Activated CD8-positive, alpha-beta memory T cell treated with anti-CD3 and anti-CD28 coated beads for 4 hours (primary cell): ENCODE measurements at regions not wholly inside any gene's neighbourhood (a gene's known extent, or its start where the extent isn't known, plus 50 kb on each side); places are given as distances from the start of the nearest gene placed in this dataset.
"Not testable (repeated sequence)": the region's sequence is repeated elsewhere in the genome, so short reads cannot be mapped to it uniquely, and the experiment has no call there.

Source experiments
- DNase-seq, 2 donors: peaks; one replicate each; pipeline ENCODE4 v3.0.0-alpha.2; 2020; ENCODE audit warnings: low read depth in 2 of 2

DNA sequence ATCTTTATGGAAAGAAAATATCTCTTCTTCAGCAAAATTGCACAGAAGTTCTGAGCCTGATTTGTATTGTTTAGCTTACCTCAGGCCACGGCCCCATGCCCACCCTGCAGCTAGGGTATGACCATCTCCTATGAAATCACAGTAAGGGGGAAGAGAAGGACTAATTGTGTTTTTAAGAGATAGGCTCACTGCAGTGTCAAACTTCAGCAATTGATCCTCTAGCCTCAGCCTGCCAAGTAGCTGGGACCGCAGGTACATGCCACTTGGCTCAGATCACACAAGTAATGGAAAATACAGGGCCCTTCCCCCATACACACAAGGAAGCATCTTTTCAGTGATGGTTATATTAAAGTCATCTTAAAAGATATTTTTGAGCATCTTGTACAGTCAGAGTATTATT, 60.0 kb downstream of the DMAC1 start:
- no peak for DNase-seq

DNA sequence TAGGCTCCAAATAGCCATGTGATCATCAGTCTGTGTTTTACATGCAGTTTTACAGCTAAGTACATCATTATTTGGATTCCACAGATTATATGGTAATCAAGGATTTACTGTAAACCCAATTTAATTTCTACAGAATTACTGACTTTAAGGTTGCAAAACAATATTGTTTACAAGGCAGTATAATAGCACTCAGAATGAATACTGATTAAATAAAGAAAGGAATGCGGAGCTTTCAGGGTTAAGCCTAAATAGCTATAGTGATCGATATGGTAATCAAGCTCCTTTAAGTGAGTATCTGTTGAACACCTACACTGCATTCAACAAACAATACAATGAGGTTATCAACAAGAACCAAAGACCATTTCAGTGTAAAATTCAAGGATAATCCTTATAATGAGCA, 64.3 kb downstream of the DMAC1 start:
- no peak for DNase-seq

DNA sequence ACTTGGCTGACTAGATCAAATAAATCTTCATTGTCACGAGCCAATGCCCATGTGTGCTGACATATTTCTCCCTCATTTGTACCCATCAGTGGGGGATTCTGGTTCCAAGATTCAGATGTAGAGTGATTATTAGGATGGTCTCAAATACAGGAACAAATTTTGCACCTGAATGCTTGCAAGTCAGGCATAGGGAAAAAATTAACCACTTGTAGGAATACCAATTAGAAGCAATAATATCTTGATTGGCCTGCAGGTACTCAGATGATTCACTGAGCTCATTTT, 69.5 kb downstream of the DMAC1 start:
- DNase-seq: no peak

DNA sequence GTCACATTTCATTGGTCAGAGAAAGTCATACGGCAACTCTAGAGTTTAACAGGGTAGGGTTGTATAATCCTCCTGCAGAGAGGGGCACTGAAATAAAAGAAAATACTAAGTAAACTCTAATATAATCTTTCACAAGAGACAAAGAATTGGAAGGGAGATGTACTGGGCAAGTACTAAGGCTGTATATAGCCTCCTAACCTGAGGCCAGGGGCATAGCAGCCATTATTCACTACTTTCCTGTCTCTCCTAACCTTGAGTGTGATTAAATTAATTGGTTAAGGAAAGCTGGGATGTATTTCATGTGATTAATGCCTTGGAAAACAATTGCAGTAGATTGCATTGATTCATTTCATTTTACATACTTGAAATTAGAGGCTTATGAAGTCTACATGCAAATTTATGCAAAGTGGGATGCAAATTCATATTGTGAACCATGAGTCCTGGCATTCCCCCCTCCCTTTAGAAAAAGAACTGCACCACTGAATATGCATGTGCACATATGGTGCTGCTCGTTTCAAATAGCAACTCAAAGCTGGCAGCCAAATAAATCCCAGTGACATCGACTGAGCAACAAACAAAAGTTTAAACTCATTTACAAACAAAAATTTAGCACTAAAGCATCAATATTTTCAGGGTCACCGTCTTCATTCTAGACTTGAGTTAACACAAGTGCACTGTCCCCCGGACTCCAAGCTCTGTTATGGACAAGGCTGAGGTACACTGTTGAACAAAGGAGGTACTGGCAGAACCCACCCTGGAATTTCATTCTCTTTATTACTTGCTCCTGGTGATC, 70.0 kb downstream of the DMAC1 start:
- DNase-seq: no peak

DNA sequence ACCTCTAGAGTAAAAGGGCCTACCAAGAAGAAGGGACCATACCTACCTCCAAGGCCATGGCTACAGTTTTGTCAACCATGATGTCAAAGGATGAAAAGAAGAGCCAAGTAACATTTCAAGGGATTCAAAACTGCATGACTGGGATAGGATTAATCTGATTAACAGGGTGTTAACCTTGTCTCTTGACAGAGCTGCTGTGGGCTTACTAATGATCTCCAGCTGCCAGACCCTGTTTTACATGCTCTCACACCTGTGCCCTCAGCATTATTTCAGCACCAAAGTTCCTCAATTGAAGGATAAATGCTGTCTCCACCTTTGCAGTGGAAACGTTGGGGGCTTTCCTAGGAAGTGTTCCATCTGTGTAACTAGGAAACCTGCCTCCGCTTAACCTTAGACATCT, 78.3 kb downstream of the DMAC1 start:
- no peak for DNase-seq

DNA sequence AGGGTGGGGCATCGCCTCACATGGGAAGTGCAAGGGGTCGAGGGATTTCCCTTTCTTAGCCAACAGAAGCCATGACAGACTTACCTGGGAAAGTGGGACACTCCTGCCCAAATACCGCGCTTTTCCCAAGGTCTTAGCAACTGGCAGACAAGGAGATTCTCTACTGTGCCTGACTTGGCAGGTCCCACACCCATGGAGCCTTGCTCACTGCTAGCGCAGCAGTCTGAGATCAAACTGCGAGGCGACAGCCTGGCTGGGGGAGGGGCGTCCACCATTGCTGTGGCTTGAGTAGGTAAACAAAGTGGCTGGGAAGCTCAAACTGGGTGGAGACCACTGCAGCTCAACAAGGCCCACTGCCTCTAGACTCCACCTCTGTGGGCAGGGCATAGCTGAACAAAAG, 86.5 kb downstream of the DMAC1 start:
- not testable (repeated sequence) for DNase-seq

DNA sequence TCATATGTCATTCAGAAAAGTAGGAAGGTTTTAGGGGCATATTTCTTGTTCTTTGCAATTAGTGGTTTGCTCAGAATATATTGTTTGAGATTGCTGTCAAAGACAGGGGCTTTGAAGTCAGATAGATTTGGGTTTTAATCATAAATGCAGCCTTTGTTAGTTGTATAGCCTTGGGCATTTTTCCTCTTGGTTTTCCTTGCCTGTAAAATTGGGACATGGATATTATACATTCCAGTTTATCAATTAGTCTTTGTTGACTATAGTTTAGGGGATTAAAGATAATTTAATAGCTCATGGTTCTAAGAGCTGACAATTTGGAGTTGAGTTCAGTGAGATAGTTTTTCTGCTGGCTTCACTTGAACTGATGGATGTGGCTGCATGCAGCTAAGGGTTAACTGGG, 88.9 kb downstream of the DMAC1 start:
- no peak for DNase-seq

DNA sequence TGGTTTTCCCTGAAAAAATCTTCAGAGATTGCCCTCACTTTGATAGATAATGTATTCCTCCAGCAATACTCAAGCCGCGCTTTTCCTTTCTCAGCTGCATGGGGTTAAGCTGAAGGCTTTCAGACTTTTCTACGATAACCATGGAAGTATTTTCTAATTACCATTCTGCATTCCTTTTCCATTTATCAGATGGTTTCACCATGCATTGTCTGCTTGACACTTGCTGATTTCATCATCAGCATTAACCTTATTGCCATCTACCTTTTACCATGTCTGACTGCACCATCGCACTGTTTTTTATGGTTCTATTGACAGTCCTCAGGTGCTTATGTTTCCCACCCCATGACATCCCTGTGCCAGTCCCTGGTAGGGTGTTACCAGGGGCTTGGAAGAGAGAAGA, 91.6 kb downstream of the DMAC1 start:
- DNase-seq: no peak

DNA sequence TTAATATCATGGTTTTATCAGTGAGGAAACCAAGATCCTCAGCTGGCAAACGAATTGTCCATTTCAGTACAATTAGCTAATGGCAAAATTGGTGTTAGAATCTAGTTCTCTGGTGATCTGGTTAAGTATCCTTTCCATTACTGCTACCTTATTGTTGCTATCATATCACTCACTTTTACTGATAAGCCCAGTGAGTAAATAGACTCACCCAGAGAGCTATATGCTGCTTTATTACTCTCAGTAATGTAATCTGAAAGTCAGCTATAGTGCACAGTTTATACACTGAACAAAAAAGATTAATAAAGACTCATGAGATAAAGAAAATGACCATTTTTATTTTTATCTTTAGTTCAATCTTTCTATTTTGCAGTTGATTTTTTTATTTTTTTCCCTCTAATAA, 95.0 kb downstream of the DMAC1 start:
- DNase-seq: no peak

DNA sequence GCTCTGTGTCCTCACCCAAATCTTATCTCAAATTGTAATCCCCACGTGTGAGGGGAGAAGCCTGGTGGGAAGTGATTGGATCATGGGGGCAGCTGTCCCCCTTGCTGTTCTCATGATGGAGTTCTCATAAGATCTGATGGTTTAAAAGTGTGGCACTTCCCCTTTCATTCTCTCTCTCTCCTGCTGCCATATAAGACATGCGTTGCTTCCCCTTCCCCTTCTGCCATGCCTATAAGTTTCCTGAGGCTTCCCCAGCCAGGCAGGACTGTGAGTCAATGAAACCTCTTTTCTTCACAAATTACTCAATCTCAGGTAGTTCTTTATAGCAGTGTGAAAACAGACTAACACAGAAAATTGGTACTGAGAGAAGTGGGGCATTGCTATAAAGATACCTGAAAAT, 107.7 kb downstream of the DMAC1 start:
- no peak for DNase-seq

DNA sequence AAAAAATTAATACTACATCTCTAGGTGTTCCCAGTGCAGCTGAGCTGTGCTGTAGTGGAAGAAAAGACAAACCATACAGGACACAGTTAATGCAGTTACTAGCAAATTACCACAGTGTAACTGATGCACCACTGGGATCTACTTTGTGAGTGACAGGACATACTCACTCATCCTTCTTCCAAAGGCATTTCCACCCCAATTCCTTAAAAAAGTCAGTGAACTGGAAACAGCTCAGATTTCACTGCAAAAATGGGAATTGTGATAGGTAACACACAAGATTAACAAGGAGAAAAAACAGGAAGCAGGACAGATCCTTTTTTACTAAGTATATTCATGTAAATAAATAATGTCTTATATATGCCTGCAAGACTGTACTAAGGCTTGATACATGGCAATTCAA, 109.6 kb downstream of the DMAC1 start:
- DNase-seq: no peak

DNA sequence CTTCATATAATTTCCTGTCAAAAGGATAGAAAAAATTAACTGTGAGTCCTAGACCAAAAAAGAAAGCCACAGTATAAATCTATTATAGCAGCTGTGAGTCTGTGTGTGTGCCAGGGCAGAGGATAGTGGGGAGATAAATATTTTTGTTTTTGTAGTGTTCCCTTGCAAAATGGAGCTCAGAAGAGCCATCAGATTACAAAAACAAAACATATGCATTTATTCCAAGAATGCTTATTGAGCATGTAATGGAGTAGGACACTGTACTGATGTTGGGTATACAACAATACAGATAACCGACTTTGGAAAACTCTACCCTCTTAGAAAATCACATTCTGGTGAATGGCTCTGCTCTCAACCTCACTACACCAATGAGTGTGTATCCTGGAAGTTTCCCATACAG, 111.0 kb downstream of the DMAC1 start:
- no peak for DNase-seq

DNA sequence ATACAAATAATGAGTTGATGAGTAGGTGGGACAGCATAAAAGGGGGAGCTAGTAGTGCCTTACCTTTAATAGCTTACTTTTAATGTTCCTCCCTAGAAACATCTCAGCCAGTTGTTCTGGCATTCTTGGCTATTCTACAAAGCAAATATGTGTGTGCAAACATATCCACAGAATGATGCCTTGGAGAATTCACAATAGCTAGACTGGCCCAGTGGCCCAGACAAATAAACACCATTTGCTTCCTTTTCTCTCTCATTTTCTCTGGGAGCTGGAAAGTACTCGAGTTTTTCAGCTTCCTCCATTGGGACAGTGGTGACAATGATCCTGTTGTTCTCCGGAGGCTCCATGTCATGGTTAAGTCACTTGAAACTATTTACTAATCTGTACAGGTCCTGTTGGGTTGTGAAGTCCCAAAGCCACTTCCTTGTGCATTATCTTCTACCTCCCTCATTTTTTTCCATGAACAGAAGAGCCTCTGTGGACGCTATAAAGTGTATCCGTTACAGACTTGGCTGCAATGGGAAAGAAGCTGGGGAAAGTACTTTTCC, 122.9 kb downstream of the DMAC1 start:
- no peak for DNase-seq

DNA sequence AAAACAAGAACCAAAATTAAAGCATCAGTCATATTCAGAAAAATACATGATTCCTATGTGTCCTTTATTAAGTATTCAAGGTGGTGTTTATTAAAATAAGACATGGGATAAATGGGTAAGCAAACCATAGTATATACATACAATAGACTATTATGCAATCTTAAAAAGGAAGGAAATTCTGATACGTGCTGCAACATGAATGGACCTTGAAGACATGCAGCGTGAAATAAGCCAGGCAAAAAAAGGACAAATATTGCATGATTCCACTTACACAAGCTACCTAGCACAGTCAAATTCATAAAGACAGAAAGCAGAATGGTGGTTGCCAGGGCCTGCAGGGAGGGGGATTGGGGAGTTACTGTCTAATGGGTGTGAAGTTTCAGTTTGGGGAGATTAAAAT, 127.7 kb downstream of the DMAC1 start:
- DNase-seq: no peak

DNA sequence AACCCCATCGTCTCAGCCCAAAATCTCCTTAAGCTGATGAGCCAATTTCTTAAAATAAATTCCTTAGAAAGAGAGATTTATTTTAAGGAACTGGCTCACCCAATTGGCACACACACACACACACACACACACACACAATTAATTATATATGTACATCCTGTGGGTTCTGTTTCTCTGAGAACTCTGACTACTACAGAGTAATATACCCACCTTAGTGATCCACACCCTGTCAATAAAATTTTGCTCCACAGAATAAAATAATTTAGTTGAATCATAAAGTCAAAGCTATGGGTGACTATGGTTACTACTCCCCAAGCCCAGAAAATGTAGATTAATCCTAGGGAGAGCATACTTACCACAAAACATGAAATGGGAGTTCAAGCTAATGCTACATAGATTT, 131.0 kb downstream of the DMAC1 start:
- no peak for DNase-seq

DNA sequence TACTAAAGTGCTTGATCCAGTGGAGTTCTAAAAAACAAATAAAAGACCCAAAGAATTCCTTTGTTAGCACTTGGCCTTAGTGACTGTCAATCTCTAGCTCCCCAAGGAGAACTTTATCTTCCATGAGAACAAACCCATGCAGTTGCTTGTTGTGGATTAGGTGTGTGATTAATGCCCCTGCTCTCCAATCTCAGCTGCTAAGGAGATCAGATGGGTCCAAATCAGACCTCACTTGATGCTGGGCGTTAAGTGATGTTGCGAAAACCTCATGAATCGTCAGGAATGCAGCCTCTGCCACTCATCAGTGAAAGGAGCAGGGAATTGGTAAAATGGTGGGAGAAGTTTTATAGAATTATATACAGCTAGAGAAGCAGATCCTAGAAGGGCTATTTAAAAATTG, 133.7 kb downstream of the DMAC1 start:
- DNase-seq: no peak

DNA sequence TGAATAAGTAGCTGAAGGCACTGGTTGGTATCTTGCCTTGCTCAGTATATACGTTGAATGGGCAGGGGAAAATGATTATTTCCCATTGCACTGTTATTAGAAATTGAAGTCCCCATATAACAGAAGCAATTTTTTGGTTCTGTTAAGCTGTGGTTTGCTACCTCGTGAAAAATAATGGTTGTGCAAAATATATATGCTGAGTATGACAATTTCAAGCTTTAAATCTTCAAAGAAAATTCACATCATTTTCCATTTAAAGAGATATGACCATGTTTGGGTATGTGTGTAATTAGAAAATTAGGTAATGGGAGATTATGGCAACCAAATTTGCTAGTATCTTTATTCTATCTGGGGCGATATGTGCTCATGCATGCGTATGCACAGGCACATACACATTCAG, 139.8 kb downstream of the DMAC1 start:
- DNase-seq: no peak

DNA sequence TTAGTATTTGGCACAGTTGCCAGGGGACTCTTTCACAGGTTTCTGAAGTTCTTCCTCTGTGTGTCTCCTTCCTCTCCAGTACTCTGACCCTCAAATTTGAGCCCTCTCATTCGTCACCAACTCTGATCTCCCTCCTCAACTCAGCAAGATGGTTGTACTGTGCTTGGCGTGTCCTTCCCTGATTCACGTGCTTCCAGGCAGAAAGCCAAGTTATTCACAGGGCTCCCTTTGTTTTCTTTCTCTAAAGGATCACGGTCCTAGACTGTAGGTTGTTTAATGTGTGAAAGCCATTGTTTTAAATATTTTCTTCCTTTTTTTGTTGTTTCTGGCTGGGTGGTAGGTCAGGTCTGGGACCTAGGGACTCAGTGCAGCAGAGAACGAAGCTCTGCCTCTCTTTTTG, 142.9 kb downstream of the DMAC1 start:
- no peak for DNase-seq

DNA sequence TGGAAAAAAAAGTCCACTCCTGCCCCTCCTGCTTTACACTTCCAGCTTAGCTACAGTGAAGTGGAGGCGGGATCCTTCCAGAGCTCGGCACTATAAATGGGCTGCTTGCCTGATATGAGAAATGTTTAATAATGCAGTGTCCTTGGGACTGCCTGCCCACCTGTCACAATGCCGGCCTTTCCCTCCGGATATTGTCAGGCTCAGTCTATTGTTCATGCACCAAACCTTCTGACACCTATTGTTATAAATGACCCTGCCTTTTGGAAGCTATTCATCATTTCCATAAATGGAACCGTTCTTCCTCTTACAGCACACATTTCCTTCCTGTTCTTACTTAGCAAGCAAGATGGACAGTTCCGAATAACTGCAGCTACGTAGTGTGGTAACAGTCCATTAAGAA, 146.3 kb downstream of the DMAC1 start:
- no peak for DNase-seq

DNA sequence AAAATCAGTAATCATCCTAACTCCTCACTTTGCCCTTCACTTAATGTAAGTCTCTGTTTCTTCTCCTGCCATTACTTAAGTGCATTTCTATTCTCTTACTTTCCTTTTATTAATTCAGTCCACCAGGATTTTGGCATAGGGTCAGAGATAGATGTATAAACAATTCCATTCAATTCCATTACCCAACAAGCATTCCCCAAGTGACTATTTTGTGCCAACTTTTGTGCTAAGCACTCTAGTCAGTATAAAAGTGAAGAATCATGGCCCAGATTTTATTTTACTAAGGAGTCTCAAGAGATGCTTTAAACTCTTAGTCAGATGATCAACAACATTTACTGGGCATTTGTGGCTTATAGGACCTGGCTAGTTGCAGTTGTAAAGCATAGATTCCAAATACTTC, 159.3 kb downstream of the DMAC1 start:
- DNase-seq: no peak

DNA sequence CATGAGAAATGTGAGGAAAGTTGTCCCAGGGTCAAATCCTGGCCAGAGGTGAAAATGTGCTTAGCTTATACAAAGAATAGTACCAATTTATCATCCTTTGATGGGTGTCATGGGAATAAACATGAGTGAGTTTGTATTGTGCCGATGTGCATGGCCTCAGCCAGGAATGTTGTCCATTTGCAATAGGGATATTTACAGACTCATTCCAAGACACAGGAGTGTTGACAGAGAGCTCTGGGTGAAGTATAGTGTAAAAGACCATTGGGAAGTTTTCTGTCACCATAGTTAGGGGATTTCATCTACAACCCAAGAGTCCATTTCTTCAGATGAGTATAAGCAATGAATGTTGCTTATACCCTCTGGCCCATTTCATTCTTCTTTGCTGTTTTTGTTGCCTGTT, 160.1 kb downstream of the DMAC1 start:
- DNase-seq: no peak

DNA sequence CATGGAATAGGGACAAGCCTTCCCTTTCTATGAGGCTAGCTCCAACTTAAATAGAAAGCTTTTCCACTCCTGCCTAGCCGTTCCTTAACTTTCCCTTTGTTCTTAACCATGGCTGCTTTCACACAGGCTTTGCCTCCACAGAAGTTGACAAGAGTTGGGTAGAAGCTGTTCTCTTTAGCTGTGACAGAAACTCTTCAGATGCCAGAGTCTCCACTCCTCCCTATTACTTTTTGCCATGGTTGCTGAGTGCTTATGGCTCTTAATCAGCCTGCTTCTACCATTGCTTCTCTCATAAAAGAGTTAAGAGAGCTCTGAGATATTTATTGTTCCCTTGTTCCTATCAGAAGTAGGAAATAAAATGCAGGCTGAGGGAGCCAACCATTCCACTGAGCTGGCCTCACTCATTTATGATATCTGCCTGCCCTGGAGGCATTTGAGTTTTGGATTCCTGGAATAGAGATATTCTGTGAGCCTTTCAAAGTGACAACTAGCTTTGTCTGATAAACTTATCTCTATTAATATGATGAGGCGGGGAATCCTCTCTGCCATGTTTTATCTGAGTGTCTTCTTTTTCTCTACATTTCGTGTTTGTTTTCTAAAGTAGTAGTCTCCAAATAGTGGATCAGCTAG, 162.6 kb downstream of the DMAC1 start:
- no peak for DNase-seq

DNA sequence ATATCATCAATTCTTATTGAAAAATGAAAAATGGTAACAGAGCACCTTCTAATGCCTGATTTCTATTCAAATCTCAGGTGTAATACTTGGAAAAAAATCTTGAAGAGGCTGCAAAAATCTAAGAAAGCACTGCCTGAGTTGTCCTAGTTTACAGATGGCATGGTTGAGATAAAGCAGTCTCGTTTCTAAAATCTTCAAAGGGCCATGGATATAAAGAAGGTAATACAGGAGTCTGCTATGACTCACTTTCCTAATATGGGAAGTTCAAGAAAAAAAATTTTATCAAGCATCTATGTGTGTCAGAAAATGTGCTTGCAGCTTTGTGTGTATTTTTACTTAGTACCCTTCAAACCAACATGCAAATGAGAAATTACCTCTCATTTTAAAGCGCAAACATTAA, 163.3 kb downstream of the DMAC1 start:
- no peak for DNase-seq

DNA sequence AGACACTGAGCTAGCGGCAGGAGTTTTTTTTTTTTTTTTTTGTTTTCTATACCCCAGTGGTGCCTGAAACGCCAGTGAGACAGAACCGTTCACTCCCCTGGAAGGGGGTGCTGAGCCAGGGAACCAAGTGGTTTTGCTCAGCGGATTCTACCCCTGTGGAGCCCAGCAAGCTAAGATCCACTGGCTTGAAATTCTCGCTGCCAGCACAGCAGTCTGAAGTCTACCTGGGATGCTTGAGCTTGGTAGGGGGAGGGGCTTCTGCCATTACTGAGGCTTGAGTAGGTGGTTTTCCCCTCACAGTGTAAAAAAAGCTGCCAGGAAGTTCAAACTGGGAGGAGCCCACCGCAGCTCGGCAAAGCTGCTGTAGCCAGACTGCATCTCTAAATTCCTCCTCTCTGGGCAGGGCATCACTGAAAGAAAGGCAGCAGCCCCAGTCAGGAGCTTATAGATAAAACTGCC, 173.0 kb downstream of the DMAC1 start:
- DNase-seq: peak in 1 of 2 donors; percentile 4
